ENCODE measurements at regions not wholly inside any gene's neighbourhood (a gene's known extent, or its start where the extent isn't known, plus 50 kb on each side); places are given as distances from the start of the nearest gene placed in this dataset.

DNA sequence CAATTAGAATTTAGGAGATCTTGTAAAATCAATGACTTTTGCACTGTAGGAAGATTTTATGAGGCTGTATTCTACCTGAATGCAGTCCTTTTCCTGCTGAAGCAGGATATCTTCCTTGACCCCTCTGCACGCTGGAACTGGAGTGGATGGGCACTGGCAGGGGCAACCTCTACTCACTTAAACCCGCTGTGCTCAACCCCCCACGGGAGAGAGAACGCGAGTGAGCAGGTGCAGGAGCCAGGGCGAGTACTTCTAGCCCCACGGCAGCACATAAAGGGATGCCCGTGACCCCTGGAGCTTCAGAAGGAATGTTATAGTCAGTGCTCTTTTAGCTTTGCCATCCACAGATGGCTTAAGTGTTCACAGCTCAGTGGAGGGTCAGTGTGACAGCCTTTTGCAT lies 1144.8 kb downstream of the EPHA7 start:
- no peaks in the 10 kb centered on the region for H3K36me3 ChIP-seq (ENCODE audit: control insufficient read depth, insufficient read depth, low read length)
- no peak overlapping the region for H2AFZ ChIP-seq (ENCODE audit: low read length)
- H3K79me2 ChIP-seq (ENCODE audit: control insufficient read depth, insufficient read depth, low read length) = no peaks in the 10 kb centered on the region
- no peak for DNase-seq (ENCODE audit: low read depth in 2 of 2)
- no peaks in the 10 kb centered on the region for H3K9me3 ChIP-seq (ENCODE audit: control insufficient read depth, insufficient read depth, low read depth, low read length)
- no peaks in the 10 kb centered on the region for H3K4me1 ChIP-seq (ENCODE audit: control insufficient read depth, extremely low read depth, insufficient read depth, low read length)
- H3K27me3 ChIP-seq (ENCODE audit: control insufficient read depth, insufficient read depth, low read length) = no peaks in the 10 kb centered on the region
- H3K27ac ChIP-seq (ENCODE audit: insufficient read depth, low read length) = no peak overlapping the region
- H3K4me3 ChIP-seq (replicated peaks in 1 of 4; ENCODE audit: control extremely low read depth in 1 of 4, insufficient read depth in 1 of 4, low read depth in 3 of 4, low read length in 4 of 4) = no peak overlapping the region
- no peak overlapping the region for H3K9ac ChIP-seq (ENCODE audit: insufficient read depth, low read length)
- no peak for TF ChIP-seq EZH2 (IDR thresholded peaks at IDR 0.05; ENCODE audit: low read length, missing control alignments)
- TF ChIP-seq, protein P1, sequence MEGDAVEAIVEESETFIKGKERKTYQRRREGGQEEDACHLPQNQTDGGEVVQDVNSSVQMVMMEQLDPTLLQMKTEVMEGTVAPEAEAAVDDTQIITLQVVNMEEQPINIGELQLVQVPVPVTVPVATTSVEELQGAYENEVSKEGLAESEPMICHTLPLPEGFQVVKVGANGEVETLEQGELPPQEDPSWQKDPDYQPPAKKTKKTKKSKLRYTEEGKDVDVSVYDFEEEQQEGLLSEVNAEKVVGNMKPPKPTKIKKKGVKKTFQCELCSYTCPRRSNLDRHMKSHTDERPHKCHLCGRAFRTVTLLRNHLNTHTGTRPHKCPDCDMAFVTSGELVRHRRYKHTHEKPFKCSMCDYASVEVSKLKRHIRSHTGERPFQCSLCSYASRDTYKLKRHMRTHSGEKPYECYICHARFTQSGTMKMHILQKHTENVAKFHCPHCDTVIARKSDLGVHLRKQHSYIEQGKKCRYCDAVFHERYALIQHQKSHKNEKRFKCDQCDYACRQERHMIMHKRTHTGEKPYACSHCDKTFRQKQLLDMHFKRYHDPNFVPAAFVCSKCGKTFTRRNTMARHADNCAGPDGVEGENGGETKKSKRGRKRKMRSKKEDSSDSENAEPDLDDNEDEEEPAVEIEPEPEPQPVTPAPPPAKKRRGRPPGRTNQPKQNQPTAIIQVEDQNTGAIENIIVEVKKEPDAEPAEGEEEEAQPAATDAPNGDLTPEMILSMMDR (conservative IDR thresholded peaks at IDR 0.05 in 1 of 2, IDR thresholded peaks at IDR 0.05 in 1 of 2; ENCODE audit: low read depth in 1 of 2, low read length in 2 of 2) = no peak
- no peak overlapping the region for H3K4me2 ChIP-seq (ENCODE audit: extremely low read depth, insufficient read depth, low read length)
- no peaks in the 10 kb centered on the region for H4K20me1 ChIP-seq (ENCODE audit: control insufficient read depth, extremely low read depth, insufficient read depth, low read length)

DNA sequence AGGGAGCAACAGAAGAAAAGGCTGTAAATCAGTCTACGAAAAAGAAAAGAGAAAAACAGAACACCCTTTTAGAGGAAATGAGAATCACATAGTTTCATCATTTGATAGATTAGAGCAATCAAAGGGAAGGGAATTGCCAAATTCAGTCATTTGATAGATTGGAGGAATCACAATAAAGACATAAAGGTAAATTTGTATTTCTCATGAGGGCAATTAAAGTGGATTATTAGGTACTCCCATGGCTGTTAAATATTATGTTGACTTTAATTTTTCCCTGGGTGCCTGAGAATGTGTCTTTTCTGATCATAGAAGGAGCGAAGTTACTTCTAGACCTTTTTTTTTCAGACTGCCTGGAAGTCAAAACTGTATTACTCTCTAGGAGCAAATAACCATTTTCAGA lies 1145.7 kb downstream of the EPHA7 start:
- no peaks in the 10 kb centered on the region for H3K36me3 ChIP-seq (ENCODE audit: control insufficient read depth, insufficient read depth, low read length)
- no peaks in the 10 kb centered on the region for H3K4me1 ChIP-seq (ENCODE audit: control insufficient read depth, extremely low read depth, insufficient read depth, low read length)
- no peak for DNase-seq (ENCODE audit: low read depth in 2 of 2)
- no peaks in the 10 kb centered on the region for H4K20me1 ChIP-seq (ENCODE audit: control insufficient read depth, extremely low read depth, insufficient read depth, low read length)
- TF ChIP-seq, protein P1 (conservative IDR thresholded peaks at IDR 0.05 in 1 of 2, IDR thresholded peaks at IDR 0.05 in 1 of 2; ENCODE audit: low read depth in 1 of 2, low read length in 2 of 2) = no peak
- TF ChIP-seq EZH2 (IDR thresholded peaks at IDR 0.05; ENCODE audit: low read length, missing control alignments) = no peak
- no peak overlapping the region for H3K4me3 ChIP-seq (replicated peaks in 1 of 4; ENCODE audit: control extremely low read depth in 1 of 4, insufficient read depth in 1 of 4, low read depth in 3 of 4, low read length in 4 of 4)
- no peak overlapping the region for H2AFZ ChIP-seq (ENCODE audit: low read length)
- H3K9me3 ChIP-seq (ENCODE audit: control insufficient read depth, insufficient read depth, low read depth, low read length) = no peaks in the 10 kb centered on the region
- H3K27ac ChIP-seq (ENCODE audit: insufficient read depth, low read length) = no peak overlapping the region
- H3K79me2 ChIP-seq (ENCODE audit: control insufficient read depth, insufficient read depth, low read length) = no peaks in the 10 kb centered on the region
- no peaks in the 10 kb centered on the region for H3K27me3 ChIP-seq (ENCODE audit: control insufficient read depth, insufficient read depth, low read length)
- H3K9ac ChIP-seq (ENCODE audit: insufficient read depth, low read length) = no peak overlapping the region
- no peak overlapping the region for H3K4me2 ChIP-seq (ENCODE audit: extremely low read depth, insufficient read depth, low read length)

DNA sequence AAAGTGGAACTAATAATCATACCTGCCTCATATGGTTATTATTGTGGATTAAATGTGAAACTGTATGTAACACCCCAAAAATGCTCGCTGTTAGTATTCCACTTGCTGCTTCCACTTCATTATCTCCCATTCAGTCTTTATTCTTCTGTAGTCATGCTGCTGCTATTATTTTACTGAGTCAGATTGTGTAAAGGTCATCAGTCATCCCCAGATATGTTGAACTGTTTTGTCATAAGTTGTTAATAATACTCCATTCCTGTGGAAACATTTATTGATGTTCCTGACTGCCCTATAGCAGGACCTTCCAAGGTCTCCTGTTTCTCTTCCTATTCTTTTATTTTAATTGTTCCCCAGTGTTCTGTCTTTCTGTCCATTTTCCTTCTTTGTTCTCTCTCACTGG lies 1148.3 kb downstream of the EPHA7 start:
- Histone ChIP-seq H4K20me1 (ENCODE audit: control insufficient read depth, extremely low read depth, insufficient read depth, low read length) (no peaks in the 10 kb centered on the region), H3K79me2 (ENCODE audit: control insufficient read depth, insufficient read depth, low read length) (no peaks in the 10 kb centered on the region), H3K4me2 (ENCODE audit: extremely low read depth, insufficient read depth, low read length) (no peak overlapping the region), H3K27ac (ENCODE audit: insufficient read depth, low read length) (no peak overlapping the region), H3K4me3 (replicated peaks in 1 of 4; ENCODE audit: control extremely low read depth in 1 of 4, insufficient read depth in 1 of 4, low read depth in 3 of 4, low read length in 4 of 4) (no peak overlapping the region), H3K36me3 (ENCODE audit: control insufficient read depth, insufficient read depth, low read length) (no peaks in the 10 kb centered on the region), H3K27me3 (ENCODE audit: control insufficient read depth, insufficient read depth, low read length) (no peaks in the 10 kb centered on the region), H2AFZ (ENCODE audit: low read length) (no peak overlapping the region), H3K9me3 (ENCODE audit: control insufficient read depth, insufficient read depth, low read depth, low read length) (no peaks in the 10 kb centered on the region), H3K9ac (ENCODE audit: insufficient read depth, low read length) (no peak overlapping the region), H3K4me1 (ENCODE audit: control insufficient read depth, extremely low read depth, insufficient read depth, low read length) (no peaks in the 10 kb centered on the region)
- peak in 1 of 2 donors; percentile 16 for DNase-seq (ENCODE audit: low read depth in 2 of 2)
- no peak for TF ChIP-seq EZH2 (IDR thresholded peaks at IDR 0.05; ENCODE audit: low read length, missing control alignments)
- TF ChIP-seq, protein P1 (conservative IDR thresholded peaks at IDR 0.05 in 1 of 2, IDR thresholded peaks at IDR 0.05 in 1 of 2; ENCODE audit: low read depth in 1 of 2, low read length in 2 of 2) = no peak

All from fibroblast of lung (primary cell).